ENCODE measurements at regions not wholly inside any gene's neighbourhood (a gene's known extent, or its start where the extent isn't known, plus 50 kb on each side); places are given as distances from the start of the nearest gene placed in this dataset.
"Not testable (repeated sequence)": the region's sequence is repeated elsewhere in the genome, so short reads cannot be mapped to it uniquely, and the experiment has no call there.

- no peak for DNase-seq
These were observed 497.4 kb upstream of the MEIS1 start for GRCh38 chr2:65937379-65938160.

GRCh38 chr2:65934992-65935629 is 499.8 kb upstream of the MEIS1 start:
- no peak for DNase-seq

- no peak for DNase-seq
These were observed 500.2 kb upstream of the SPRED2 start for GRCh38 chr2:65932571-65932970.

- DNase-seq, result no peak
These were observed 498.7 kb upstream of the SPRED2 start for GRCh38 chr2:65931056-65931455.

- DNase-seq, result no peak
These were observed 497.9 kb upstream of the SPRED2 start for GRCh38 chr2:65930259-65930658.

GRCh38 chr2:65929664-65930063 is 497.3 kb upstream of the SPRED2 start:
- not testable (repeated sequence) for DNase-seq

- DNase-seq, result no peak
These were observed 490.4 kb upstream of the SPRED2 start for GRCh38 chr2:65922794-65923193.

GRCh38 chr2:65922030-65922429 is 489.6 kb upstream of the SPRED2 start:
- DNase-seq, result no peak

- no peak for DNase-seq
These were observed 488.7 kb upstream of the SPRED2 start for GRCh38 chr2:65921116-65921515.

GRCh38 chr2:65920659-65921058 is 488.3 kb upstream of the SPRED2 start:
- no peak for DNase-seq

GRCh38 chr2:65919550-65920188 is 487.3 kb upstream of the SPRED2 start:
- DNase-seq, result no peak

GRCh38 chr2:65918760-65919187 is 486.4 kb upstream of the SPRED2 start:
- DNase-seq, result no peak

GRCh38 chr2:65917986-65918385 is 485.6 kb upstream of the SPRED2 start:
- DNase-seq, result no peak

- DNase-seq, result no peak
These were observed 484.4 kb upstream of the SPRED2 start for GRCh38 chr2:65916785-65917295.

GRCh38 chr2:65916177-65916576 is 483.8 kb upstream of the SPRED2 start:
- no peak for DNase-seq

GRCh38 chr2:65915273-65915672 is 482.9 kb upstream of the SPRED2 start:
- no peak for DNase-seq

GRCh38 chr2:65914244-65914786 is 481.9 kb upstream of the SPRED2 start:
- no peak for DNase-seq

- no peak for DNase-seq
These were observed 481.4 kb upstream of the SPRED2 start for GRCh38 chr2:65913813-65914212.

- no peak for DNase-seq
These were observed 469.4 kb upstream of the SPRED2 start for GRCh38 chr2:65901756-65902155.

- DNase-seq, result no peak
These were observed 464.0 kb upstream of the SPRED2 start for GRCh38 chr2:65896446-65896845.

- not testable (repeated sequence) for DNase-seq
These were observed 457.7 kb upstream of the SPRED2 start for GRCh38 chr2:65890131-65890530.

GRCh38 chr2:65885266-65885665 is 452.9 kb upstream of the SPRED2 start:
- no peak for DNase-seq

GRCh38 chr2:65881592-65881991 is 449.2 kb upstream of the SPRED2 start:
- DNase-seq, result no peak

- no peak for DNase-seq
These were observed 448.0 kb upstream of the SPRED2 start for GRCh38 chr2:65880436-65880835.

Data from DMS 273 treated with DMSO at 0.1 percent for 48 hours (cell line).